NCI-H524 (cell line): ENCODE measurements at regions not wholly inside any gene's neighbourhood (a gene's known extent, or its start where the extent isn't known, plus 50 kb on each side); places are given as distances from the start of the nearest gene placed in this dataset.
A peak's percentile ranks its signal among the peaks of the same experiment; 100 is the strongest.

Experiments used
- DNase-seq, 2 experiments: peaks; one replicate each; lab custom pipeline; 2025; lab: John Stamatoyannopoulos, UW

GRCh38 chr1:209222826-209223225 lies 360.7 kb upstream of the CAMK1G start:
- DNase-seq: no peak

DNA sequence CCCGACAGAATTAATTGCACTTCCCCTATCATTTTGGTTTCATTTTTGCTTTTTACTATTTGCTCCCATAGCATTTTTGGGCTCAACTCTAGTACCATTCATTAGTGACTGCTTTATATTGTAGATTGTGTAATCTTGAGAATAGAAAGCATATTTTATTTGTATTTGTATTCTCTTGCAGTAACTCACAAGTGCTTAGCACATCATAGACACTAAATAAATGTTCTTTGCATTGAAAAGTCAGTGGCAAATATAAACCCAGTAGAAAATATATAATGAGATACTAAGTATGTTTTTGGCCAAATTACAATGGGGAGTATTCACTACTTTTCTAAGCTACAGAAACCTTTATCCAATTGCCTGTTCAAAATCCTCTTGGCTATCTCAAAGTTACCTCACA lies 359.7 kb upstream of the CAMK1G start:
- DNase-seq: no peak

DNA sequence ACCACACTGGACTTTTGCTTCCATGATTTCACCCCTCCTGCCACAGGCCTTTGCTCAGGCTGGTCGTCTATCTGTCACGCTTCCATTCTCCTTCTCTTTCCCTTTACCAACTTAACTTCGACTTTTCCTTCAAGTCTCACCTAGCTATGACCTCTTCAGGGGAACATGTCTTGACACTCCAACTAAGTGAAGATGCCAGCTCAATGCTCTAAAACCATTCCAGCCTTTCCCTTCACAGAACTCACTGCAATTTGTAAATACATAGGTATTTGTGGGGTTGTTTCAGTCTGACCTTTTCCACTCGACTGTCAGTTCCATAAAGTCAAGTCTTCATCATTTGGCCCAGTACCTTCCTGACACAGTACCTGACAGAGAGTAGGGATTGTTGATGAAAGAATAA lies 358.6 kb upstream of the CAMK1G start:
- no peak for DNase-seq

DNA sequence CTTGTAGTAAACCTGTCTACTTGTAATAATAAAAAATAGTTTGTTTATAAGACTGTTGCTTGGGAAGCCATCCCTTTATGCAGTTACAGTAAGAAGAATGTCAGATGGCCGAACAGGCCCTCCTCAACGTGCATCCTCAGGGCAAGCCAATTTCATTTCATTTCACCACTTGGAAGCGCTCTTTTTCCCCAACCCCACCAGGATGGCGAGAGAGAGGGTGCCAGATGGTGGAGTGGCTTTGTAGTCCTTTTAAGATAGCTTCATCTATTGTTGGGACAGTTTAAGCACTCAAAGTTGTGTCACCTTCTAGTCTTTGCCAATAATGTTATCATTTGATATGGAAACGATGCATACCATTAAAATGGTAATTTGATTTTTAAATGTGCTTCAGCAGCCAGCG lies 356.3 kb upstream of the CAMK1G start:
- peak; percentile 47 to 78 for DNase-seq

GRCh38 chr1:209227941-209228340 lies 355.6 kb upstream of the CAMK1G start:
- no peak for DNase-seq

- no peak for DNase-seq
These were observed 353.9 kb upstream of the CAMK1G start for GRCh38 chr1:209229494-209230061.

DNA sequence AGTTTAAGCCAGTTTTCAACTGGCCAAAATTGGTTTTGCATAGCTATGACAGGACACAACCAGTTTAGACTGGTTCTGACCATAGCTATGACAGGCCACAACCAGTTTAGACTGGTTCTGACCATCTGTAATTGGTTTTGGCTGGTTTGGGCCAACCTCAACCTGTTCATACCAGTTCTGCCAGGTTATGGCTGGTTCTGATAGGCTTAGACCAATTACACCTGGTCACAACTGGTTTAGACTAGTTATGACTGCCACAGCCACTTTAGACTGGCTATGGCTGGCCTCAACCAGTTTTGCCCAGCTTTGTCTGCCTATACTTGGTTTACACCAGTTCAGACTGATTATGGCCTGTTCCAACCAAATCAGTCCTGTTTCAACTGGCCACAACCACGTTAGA lies 353.2 kb upstream of the CAMK1G start:
- DNase-seq: no peak

GRCh38 chr1:209231476-209232156 lies 351.9 kb upstream of the CAMK1G start:
- DNase-seq: no peak

- no peak for DNase-seq
These were observed 351.3 kb upstream of the CAMK1G start for GRCh38 chr1:209232197-209232596.

- DNase-seq: no peak
These were observed 350.8 kb upstream of the CAMK1G start for GRCh38 chr1:209232759-209233158.

GRCh38 chr1:209235166-209235565 lies 348.3 kb upstream of the CAMK1G start:
- DNase-seq: no peak

GRCh38 chr1:209238356-209238755 lies 345.2 kb upstream of the CAMK1G start:
- no peak for DNase-seq

DNA sequence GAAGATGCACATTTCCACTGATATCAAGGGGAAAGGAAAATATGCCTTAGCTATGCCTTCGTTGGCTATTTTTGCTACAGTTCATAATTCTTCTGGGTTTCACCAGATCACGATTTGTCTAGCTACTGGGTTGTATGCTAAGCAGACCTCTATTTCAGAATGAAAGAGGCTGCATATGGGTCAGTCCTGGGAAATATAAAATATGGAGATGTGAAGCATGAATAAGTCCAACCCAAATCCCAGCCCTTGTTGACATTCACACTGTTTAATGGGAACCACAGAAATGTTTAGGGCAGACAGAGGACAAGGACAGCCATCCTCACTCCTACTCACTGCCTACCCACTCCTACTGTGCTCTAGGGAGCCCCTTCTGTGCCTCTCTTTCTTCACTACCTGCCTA lies 343.2 kb upstream of the CAMK1G start:
- DNase-seq: no peak

- DNase-seq: no peak
These were observed 342.0 kb upstream of the CAMK1G start for GRCh38 chr1:209241487-209241886.

- peak; percentile 73 to 92 for DNase-seq
These were observed 334.8 kb upstream of the CAMK1G start for GRCh38 chr1:209248649-209249279.

GRCh38 chr1:209249280-209249670 lies 334.2 kb upstream of the CAMK1G start:
- DNase-seq: no peak

GRCh38 chr1:209249785-209250440 lies 333.6 kb upstream of the CAMK1G start:
- DNase-seq: no peak

- peak; percentile 84 to 87 for DNase-seq
These were observed 332.5 kb upstream of the CAMK1G start for GRCh38 chr1:209250861-209251636.

GRCh38 chr1:209256766-209257350 lies 326.7 kb upstream of the CAMK1G start:
- peak; percentile 65 to 77 for DNase-seq

DNA sequence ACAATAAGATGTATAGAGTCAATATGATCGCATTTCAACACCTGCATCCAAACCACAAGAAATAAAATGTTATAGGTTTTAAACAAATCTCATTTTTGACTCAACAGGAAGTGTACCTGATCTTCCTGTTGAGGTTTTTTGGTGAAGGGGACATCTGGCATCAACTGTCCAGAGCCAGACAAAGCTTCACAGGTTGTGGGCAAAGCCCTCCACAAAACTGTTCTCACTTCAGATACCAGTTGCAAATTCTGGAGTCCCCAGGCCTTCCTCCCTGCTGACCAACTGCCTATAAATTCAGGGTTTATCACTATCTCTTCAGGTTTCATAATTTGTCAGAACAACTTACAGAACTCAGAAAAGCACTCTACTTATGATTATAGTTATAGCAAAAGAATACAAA lies 326.1 kb upstream of the CAMK1G start:
- no peak for DNase-seq

DNA sequence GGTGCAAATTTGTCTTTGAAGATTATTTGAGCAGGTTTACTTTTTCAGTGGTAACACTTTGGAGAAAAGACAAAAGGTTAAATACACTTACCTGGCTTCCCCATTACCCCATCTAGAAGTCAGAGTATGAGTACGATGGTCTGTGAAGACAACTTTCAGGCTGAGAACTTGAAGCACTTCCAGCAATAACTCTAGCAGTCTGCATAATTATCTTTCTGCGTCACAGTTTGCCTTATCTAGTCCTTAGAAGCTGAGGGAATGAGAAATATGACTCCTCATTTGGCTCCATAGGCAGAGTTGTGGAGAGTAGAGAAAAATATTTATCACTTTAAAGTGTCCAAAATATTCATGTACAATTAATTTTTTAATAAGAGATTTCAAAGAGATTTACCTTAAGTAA lies 323.4 kb upstream of the CAMK1G start:
- no peak for DNase-seq

GRCh38 chr1:209262631-209263030 lies 320.9 kb upstream of the CAMK1G start:
- no peak for DNase-seq
